Duodenal mucosa (tissue), 2 donors: ENCODE measurements at regions not wholly inside any gene's neighbourhood (a gene's known extent, or its start where the extent isn't known, plus 50 kb on each side); places are given as distances from the start of the nearest gene placed in this dataset.
"Not testable (repeated sequence)": the region's sequence is repeated elsewhere in the genome, so short reads cannot be mapped to it uniquely, and the experiment has no call there.

Experiments used
- H3K27ac ChIP-seq: one replicate; pipeline ENCODE4 v1.7.0; 2013; ENCODE audit warnings: low read depth, low read length
- H3K27me3 ChIP-seq, 2 donors: one replicate each; pipeline ENCODE4 v1.7.0; 2013; ENCODE audit warnings: low read length in 2 of 2, control low read depth in 1 of 2; ENCODE audit not compliant: insufficient read depth in 2 of 2, control insufficient read depth in 1 of 2
- H3K36me3 ChIP-seq, 2 donors: one replicate each; pipeline ENCODE4 v1.7.0; 2013; ENCODE audit warnings: low read length in 2 of 2, control low read depth in 1 of 2; ENCODE audit not compliant: insufficient read depth in 2 of 2, control insufficient read depth in 1 of 2
- H3K4me1 ChIP-seq, 2 donors: one replicate each; pipeline ENCODE4 v1.7.0; 2013; ENCODE audit warnings: low read length in 2 of 2, control low read depth in 1 of 2; ENCODE audit not compliant: insufficient read depth in 2 of 2, control insufficient read depth in 1 of 2
- H3K4me3 ChIP-seq, 2 donors: one replicate each; pipeline ENCODE4 v1.7.0; 2013; ENCODE audit warnings: low read length in 2 of 2, low read depth in 1 of 2
- H3K9ac ChIP-seq, 2 donors: one replicate each; pipeline ENCODE4 v1.7.0; 2013; ENCODE audit warnings: low read length in 2 of 2, low read depth in 1 of 2
- H3K9me3 ChIP-seq, 2 donors: one replicate each; pipeline ENCODE4 v1.7.0; 2013; ENCODE audit warnings: low read length in 2 of 2, control low read depth in 1 of 2; ENCODE audit not compliant: control insufficient read depth in 1 of 2

- no peaks in the 10 kb centered on the region for H3K36me3 ChIP-seq
- H3K4me3 ChIP-seq = no peak overlapping the region
Observed at GRCh38 chr2:116749994-116750393, 1064.5 kb upstream of the DDX18 start.

GRCh38 chr2:116754381-116755101 is 1060.0 kb upstream of the DDX18 start:
- H3K27me3 ChIP-seq = no peaks in the 10 kb centered on the region
- H3K36me3 ChIP-seq = no peaks in the 10 kb centered on the region
- no peak overlapping the region for H3K4me3 ChIP-seq
- no peaks in the 10 kb centered on the region for H3K4me1 ChIP-seq
- H3K27ac ChIP-seq = no peak overlapping the region
- H3K9ac ChIP-seq = no peak overlapping the region
- no peaks in the 10 kb centered on the region for H3K9me3 ChIP-seq

More at GRCh38 chr2:116749994-116750393, 1064.5 kb upstream of the DDX18 start:
- no peaks in the 10 kb centered on the region for H3K27me3 ChIP-seq
- H3K9ac ChIP-seq = no peak overlapping the region
- no peak overlapping the region for H3K27ac ChIP-seq
- no peaks in the 10 kb centered on the region for H3K9me3 ChIP-seq
- H3K4me1 ChIP-seq = no peaks in the 10 kb centered on the region

DNA sequence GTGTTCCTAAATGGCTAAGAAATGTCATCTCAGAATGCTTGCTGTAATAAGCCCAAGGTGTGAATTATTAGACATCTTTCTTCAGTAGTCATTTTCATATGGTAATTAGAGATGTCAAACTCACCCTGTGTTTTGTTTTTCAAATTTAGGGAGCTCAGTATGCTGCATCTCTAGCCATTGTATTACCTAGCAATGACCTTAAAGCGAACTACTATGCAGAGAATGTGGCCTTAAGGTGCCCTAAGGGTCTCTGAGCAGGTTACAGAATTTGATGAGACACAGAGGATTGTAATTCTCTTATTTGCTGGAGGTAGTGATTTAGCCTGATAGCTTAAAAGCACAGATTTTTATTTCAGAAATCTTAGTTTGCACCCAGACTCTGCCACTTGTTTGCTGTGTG is 1052.6 kb upstream of the DDX18 start:
- Histone ChIP-seq H3K27me3 (no peaks in the 10 kb centered on the region), H3K27ac (no peak overlapping the region), H3K4me1 (no peaks in the 10 kb centered on the region), H3K9ac (no peak overlapping the region), H3K36me3 (no peaks in the 10 kb centered on the region), H3K9me3 (no peaks in the 10 kb centered on the region), H3K4me3 (no peak overlapping the region)

- H3K9me3 ChIP-seq = no peaks in the 10 kb centered on the region
- no peak overlapping the region for H3K9ac ChIP-seq
- no peaks in the 10 kb centered on the region for H3K4me1 ChIP-seq
- no peaks in the 10 kb centered on the region for H3K27me3 ChIP-seq
- H3K36me3 ChIP-seq = no peaks in the 10 kb centered on the region
- no peak overlapping the region for H3K27ac ChIP-seq
- H3K4me3 ChIP-seq = no peak overlapping the region
Observed at GRCh38 chr2:116769514-116769913, 1045.0 kb upstream of the DDX18 start.

- Histone ChIP-seq H3K4me1 (no peaks in the 10 kb centered on the region), H3K4me3 (no peak overlapping the region), H3K9me3 (no peaks in the 10 kb centered on the region), H3K27me3 (no peaks in the 10 kb centered on the region), H3K36me3 (no peaks in the 10 kb centered on the region), H3K27ac (no peak overlapping the region), H3K9ac (no peak overlapping the region)
Observed at GRCh38 chr2:116776556-116776955, 1037.9 kb upstream of the DDX18 start.

- no peak overlapping the region for H3K27ac ChIP-seq
- no peaks in the 10 kb centered on the region for H3K9me3 ChIP-seq
- H3K9ac ChIP-seq = no peak overlapping the region
- H3K4me3 ChIP-seq = no peak overlapping the region
- no peaks in the 10 kb centered on the region for H3K36me3 ChIP-seq
- no peaks in the 10 kb centered on the region for H3K27me3 ChIP-seq
- peaks cover 3 to 4% of the 10 kb centered on the region in 2 donors for H3K4me1 ChIP-seq
Observed at GRCh38 chr2:116787848-116788247, 1026.6 kb upstream of the DDX18 start.

DNA sequence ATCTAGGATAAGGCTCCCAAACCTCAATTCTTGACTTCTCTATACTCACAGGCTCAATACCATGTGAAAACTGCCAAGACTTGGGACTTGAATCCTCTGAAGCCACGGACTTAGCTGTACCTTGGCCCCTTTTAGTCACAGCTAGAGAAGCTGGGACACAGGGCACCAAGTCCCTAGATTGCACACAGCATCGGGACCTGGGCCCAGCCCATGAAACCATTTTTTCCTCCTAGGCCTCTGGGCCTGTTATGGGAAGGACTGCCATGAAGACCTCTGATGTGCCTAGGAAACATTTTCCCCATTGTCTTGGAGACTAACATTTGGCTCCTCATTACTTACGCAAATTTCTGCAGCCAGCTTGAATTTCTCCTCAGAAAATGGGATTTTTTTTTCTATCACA is 1011.8 kb upstream of the DDX18 start:
- no peaks in the 10 kb centered on the region for H3K27me3 ChIP-seq
- peaks cover 8 to 12% of the 10 kb centered on the region in 2 donors for H3K4me1 ChIP-seq
- H3K27ac ChIP-seq = no peak overlapping the region
- no peak overlapping the region for H3K4me3 ChIP-seq
- no peak overlapping the region for H3K9ac ChIP-seq
- peaks cover 16% of the 10 kb centered on the region in 2 donors for H3K9me3 ChIP-seq
- no peaks in the 10 kb centered on the region for H3K36me3 ChIP-seq

- no peak overlapping the region for H3K27ac ChIP-seq
- no peaks in the 10 kb centered on the region for H3K36me3 ChIP-seq
- H3K4me1 ChIP-seq = peaks cover 8 to 12% of the 10 kb centered on the region in 2 donors
- no peak overlapping the region for H3K4me3 ChIP-seq
- H3K9ac ChIP-seq = no peak overlapping the region
- H3K27me3 ChIP-seq = no peaks in the 10 kb centered on the region
- H3K9me3 ChIP-seq = peaks cover 16% of the 10 kb centered on the region in 2 donors
Observed at GRCh38 chr2:116804901-116805300, 1009.6 kb upstream of the DDX18 start.

- not testable (repeated sequence) for H3K27ac ChIP-seq, H3K9ac ChIP-seq, H3K27me3 ChIP-seq, H3K36me3 ChIP-seq, H3K4me3 ChIP-seq
- H3K4me1 ChIP-seq = peaks cover 8 to 12% of the 10 kb centered on the region in 2 donors
- H3K9me3 ChIP-seq = peaks cover 13 to 16% of the 10 kb centered on the region in 2 donors
Observed at GRCh38 chr2:116806505-116806904, 1008.0 kb upstream of the DDX18 start.

DNA sequence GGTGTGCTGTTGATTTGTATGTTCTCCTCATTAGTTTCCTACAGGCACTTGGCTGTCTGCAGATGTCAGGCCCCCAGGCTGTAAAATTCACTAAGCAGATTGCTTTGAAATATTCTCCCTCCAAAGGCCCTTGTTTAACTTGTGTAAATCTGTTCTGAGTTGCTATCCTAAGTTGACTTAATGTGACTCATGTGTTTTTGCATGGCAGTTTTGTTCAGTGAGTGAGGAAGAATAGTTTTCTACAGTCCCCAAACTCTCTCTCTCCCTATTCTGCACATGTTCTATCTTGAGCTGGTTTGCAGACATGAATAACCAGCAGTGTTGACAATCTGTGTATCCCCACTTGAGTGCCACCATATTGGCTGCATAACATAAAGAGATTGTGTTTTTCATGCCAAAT is 1005.4 kb upstream of the DDX18 start:
- Histone ChIP-seq H3K36me3 (no peaks in the 10 kb centered on the region), H3K9me3 (no peaks in the 10 kb centered on the region), H3K27me3 (no peaks in the 10 kb centered on the region), H3K4me3 (no peak overlapping the region), H3K9ac (no peak overlapping the region), H3K4me1 (peaks cover 8 to 12% of the 10 kb centered on the region in 2 donors), H3K27ac (no peak overlapping the region)
